PFSK-1 (cell line): ENCODE measurements at regions not wholly inside any gene's neighbourhood (a gene's known extent, or its start where the extent isn't known, plus 50 kb on each side); places are given as distances from the start of the nearest gene placed in this dataset.

Experiments
- FOXP2 ChIP-seq: optimal IDR thresholded peaks from 2 replicates; pipeline ENCODE3; 2011; ENCODE audit warnings: borderline replicate concordance, control low read depth, inconsistent platforms; ENCODE audit not compliant: insufficient read depth; ENCODE audit errors: extremely low read length, extremely low read depth
- POLR2AphosphoS5 ChIP-seq: IDR thresholded peaks from 2 replicates; pipeline ENCODE4 v1.6.1; 2012; ENCODE audit warnings: low read depth, mild to moderate bottlenecking, control low read depth, low read length, moderate library complexity
- REST ChIP-seq, 2 experiments: IDR thresholded peaks; 2 replicates each; pipeline versions ENCODE4 v1.6.1 to v1.8.0; 2011 to 2012; ENCODE audit warnings: low read depth in 2 of 2, low read length in 2 of 2, control low read depth in 1 of 2, inconsistent platforms in 1 of 2, mild to moderate bottlenecking in 1 of 2, moderate library complexity in 1 of 2; ENCODE audit not compliant: insufficient read depth in 1 of 2
- SIN3A ChIP-seq: IDR thresholded peaks from 2 replicates; pipeline ENCODE4 v1.6.1; 2012; ENCODE audit warnings: mild to moderate bottlenecking, low read length, moderate library complexity, borderline replicate concordance; ENCODE audit not compliant: insufficient read depth
- TAF1 ChIP-seq: IDR thresholded peaks from 2 replicates; pipeline ENCODE4 v1.6.1; 2012; ENCODE audit warnings: low read length, control low read depth, borderline replicate concordance; ENCODE audit not compliant: insufficient read depth

- no peak for TF ChIP-seq FOXP2
- no peak for TF ChIP-seq POLR2AphosphoS5
- TF ChIP-seq TAF1 = no peak
- no peak for TF ChIP-seq REST (IDR thresholded peaks at IDR 0.05; ENCODE audit: insufficient read depth in 1 of 2, low read depth in 2 of 2, low read length in 2 of 2)
- no peak for TF ChIP-seq SIN3A
These were observed 1307.3 kb downstream of the C4orf33 start for GRCh38 chr4:130403221-130403620.

DNA sequence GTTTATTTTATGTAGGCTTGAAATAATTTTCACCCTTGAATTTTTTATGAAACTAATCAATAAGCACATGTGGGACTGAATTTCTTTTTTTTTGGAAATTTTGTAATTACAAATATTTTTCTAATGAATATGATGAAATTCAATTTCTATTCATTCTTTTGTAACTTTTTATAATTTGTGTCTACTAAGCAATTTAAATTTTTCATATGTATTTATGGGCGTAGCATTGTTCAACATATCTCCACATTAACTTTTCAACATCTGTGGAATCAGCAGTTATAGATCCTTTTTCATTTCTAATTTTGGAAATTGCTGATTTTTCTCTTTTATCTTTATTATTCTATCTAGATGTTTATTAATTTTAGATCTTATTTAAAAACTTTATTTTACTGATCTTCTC lies 1320.3 kb downstream of the C4orf33 start:
- TF ChIP-seq POLR2AphosphoS5 = no peak
- TF ChIP-seq REST (IDR thresholded peaks at IDR 0.05; ENCODE audit: insufficient read depth in 1 of 2, low read depth in 2 of 2, low read length in 2 of 2) = no peak
- no peak for TF ChIP-seq TAF1
- no peak for TF ChIP-seq FOXP2
- TF ChIP-seq SIN3A = no peak

DNA sequence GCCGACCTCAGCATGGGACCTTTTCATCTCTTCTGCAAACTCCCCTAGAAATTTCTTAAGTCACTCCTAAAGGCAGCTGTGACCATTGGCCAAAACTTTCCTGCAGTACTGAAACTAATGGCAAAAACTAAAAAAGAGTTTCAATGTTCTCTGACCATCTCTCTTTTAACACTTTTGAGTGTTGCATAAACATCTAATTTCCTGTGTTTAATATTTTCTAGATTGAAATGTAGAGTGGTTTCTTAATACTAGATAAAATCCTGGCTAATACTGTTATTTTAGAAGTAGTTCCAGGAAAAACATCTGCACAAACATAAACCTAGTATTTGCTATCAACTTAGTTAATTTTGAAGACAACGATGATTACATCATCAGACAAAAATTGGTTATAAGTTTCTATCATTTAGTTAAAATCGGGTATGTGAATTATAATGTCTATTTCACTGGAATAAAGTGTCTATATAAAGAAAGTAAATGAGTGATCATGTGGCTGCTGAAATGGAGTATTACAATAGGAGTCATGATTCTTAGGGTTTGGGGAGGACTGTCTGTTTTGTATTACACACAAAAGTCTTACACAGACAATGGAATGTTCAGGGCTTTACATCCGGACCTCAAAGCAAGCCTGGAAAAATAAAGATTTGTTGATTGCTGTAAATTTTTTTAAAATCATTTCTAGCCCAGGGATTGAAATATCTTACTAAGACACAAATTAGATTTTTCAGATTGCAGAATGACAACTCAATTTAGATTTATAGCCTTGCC lies 1323.4 kb downstream of the C4orf33 start:
- no peak for TF ChIP-seq SIN3A
- no peak for TF ChIP-seq POLR2AphosphoS5
- no peak for TF ChIP-seq REST (IDR thresholded peaks at IDR 0.05; ENCODE audit: insufficient read depth in 1 of 2, low read depth in 2 of 2, low read length in 2 of 2)
- no peak for TF ChIP-seq FOXP2
- TF ChIP-seq TAF1 = no peak

DNA sequence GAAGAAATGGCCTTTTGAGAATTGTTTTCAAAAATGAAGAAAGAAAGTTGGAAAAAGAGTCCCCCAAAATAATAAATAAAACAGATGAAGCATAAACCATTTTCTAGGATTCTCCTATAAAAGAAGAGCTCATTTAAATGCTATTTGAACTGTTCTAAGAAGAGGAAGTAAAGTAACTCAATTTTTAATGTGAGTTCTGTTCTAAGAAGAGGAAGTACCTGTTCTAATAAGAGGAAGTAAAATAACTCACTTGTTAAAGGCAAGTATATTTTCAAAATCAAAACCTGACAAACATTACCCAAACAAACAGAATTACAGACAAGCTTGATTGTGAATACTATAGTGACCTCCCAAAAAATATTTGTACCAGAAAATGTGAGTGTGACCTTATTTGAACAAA lies 1326.3 kb downstream of the C4orf33 start:
- TF ChIP-seq SIN3A (no peak), REST (IDR thresholded peaks at IDR 0.05; ENCODE audit: insufficient read depth in 1 of 2, low read depth in 2 of 2, low read length in 2 of 2) (no peak), FOXP2 (no peak), TAF1 (no peak), POLR2AphosphoS5 (no peak)

DNA sequence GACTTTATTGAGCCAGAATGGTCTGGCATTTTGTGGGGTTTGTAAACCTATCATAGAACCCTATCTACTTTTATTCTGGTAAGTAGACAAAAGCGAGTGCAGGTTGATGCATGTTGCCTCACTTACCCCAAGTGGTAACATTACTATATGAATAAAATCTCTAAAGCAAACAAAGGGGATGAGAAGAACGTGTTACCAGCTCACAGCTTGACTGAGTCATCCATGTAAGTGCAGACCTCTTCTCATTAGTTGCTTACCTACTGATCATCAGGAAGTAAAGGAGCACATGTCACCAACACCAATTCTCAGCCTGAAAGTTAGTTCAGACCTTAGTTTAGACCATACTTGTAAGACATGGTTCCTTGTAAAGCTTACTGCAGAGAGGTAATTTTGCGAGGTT lies 1328.3 kb downstream of the C4orf33 start:
- TF ChIP-seq FOXP2 = no peak
- TF ChIP-seq SIN3A = no peak
- TF ChIP-seq REST (IDR thresholded peaks at IDR 0.05; ENCODE audit: insufficient read depth in 1 of 2, low read depth in 2 of 2, low read length in 2 of 2) = no peak
- TF ChIP-seq TAF1 = no peak
- no peak for TF ChIP-seq POLR2AphosphoS5
